Neural cell (in vitro differentiated cells): ENCODE measurements at regions not wholly inside any gene's neighbourhood (a gene's known extent, or its start where the extent isn't known, plus 50 kb on each side); places are given as distances from the start of the nearest gene placed in this dataset.

Experiments
- H2AFZ ChIP-seq: fragments of 200-600, 300-800 bp; sonication (generic), shearing (Covaris generic); 2 replicates; pipeline ENCODE4 v1.6.0; 2014; ENCODE audit warnings: low read depth, mild to moderate bottlenecking, antibody characterized with exemption, low read length, moderate library complexity
- H3F3A ChIP-seq: fragments of 200-600 bp; shearing (Covaris generic); 2 replicates; pipeline ENCODE4 v1.6.1; 2016; ENCODE audit warnings: mild to moderate bottlenecking, moderate library complexity, mixed read lengths, antibody characterized with exemption, low read length; ENCODE audit not compliant: insufficient read depth, poor library complexity, severe bottlenecking
- H3K27ac ChIP-seq: fragments of 200-600, 300-800 bp; sonication (generic), shearing (Covaris generic); 2 replicates; pipeline ENCODE4 v1.5.1; 2014; ENCODE audit warnings: mild to moderate bottlenecking, low read length, moderate library complexity
- H3K27me3 ChIP-seq: fragments of 300-800, 200-600 bp; sonication (generic), shearing (Covaris generic); 2 replicates; pipeline ENCODE4 v1.6.0; 2014; ENCODE audit warnings: mild to moderate bottlenecking, low read depth, low read length, moderate library complexity; ENCODE audit not compliant: insufficient read depth
- H3K36me3 ChIP-seq: fragments of 300-800, 200-600 bp; sonication (generic), shearing (Covaris generic); 2 replicates; pipeline ENCODE4 v1.5.1; 2014; ENCODE audit warnings: mild to moderate bottlenecking, antibody characterized with exemption, low read length, moderate library complexity; ENCODE audit not compliant: insufficient read depth
- H3K4me2 ChIP-seq: fragments of 300-800, 200-600 bp; sonication (generic), shearing (Covaris generic); 2 replicates; pipeline ENCODE4 v1.6.0; 2014; ENCODE audit warnings: mild to moderate bottlenecking, low read length
- H3K4me3 ChIP-seq: fragments of 300-800, 200-600 bp; sonication (generic), shearing (Covaris generic); 2 replicates; pipeline ENCODE4 v1.5.1; 2014; ENCODE audit warnings: mild to moderate bottlenecking, low read length, moderate library complexity
- H3K79me2 ChIP-seq: fragments of 200-600 bp; shearing (Covaris generic); replicated peaks from 2 replicates; pipeline ENCODE4 v1.6.0; 2014; ENCODE audit warnings: mild to moderate bottlenecking, low read length, moderate library complexity; ENCODE audit not compliant: insufficient read depth
- H3K9ac ChIP-seq: fragments of 300-800, 200-600 bp; sonication (generic), shearing (Covaris generic); 2 replicates; pipeline ENCODE4 v1.6.1; 2016; ENCODE audit warnings: mild to moderate bottlenecking, low read length, mixed read lengths
- H3K9me2 ChIP-seq: fragments of 200-600 bp; shearing (Covaris generic); 2 replicates; pipeline ENCODE4 v1.6.1; 2016; ENCODE audit warnings: mild to moderate bottlenecking, low read length, mixed read lengths; ENCODE audit not compliant: insufficient read depth
- H3K9me3 ChIP-seq: fragments of 200-600, 300-800 bp; sonication (generic), shearing (Covaris generic); 2 replicates; pipeline ENCODE4 v1.6.1; 2016; ENCODE audit warnings: mild to moderate bottlenecking, mixed run types, low read length, moderate library complexity, mixed read lengths
- H4K20me1 ChIP-seq: fragments of 200-600 bp; shearing (Covaris generic); 2 replicates; pipeline ENCODE4 v1.6.1; 2016; ENCODE audit warnings: mild to moderate bottlenecking, mixed run types; ENCODE audit not compliant: insufficient read depth
- EP300 ChIP-seq: fragments of 450-650 bp; conservative IDR thresholded peaks from 2 replicates; pipeline ENCODE4 v1.6.1; 2014; ENCODE audit warnings: antibody characterized with exemption, mild to moderate bottlenecking, moderate library complexity; ENCODE audit not compliant: poor library complexity, severe bottlenecking
- EZH2 ChIP-seq: fragments of 200-600, 300-800 bp; shearing (Covaris generic), sonication (generic); IDR thresholded peaks from 2 replicates; pipeline ENCODE4 v1.6.1; 2014; ENCODE audit warnings: antibody characterized with exemption, low read length, borderline replicate concordance, mild to moderate bottlenecking; ENCODE audit not compliant: insufficient read depth, poor library complexity, severe bottlenecking
- MXI1 ChIP-seq: fragments of 450-650 bp; conservative IDR thresholded peaks from 2 replicates; pipeline ENCODE4 v1.6.1; 2014; ENCODE audit warnings: antibody characterized with exemption, mild to moderate bottlenecking; ENCODE audit not compliant: poor library complexity, severe bottlenecking
- POLR2AphosphoS5 ChIP-seq: IDR thresholded peaks from 2 replicates; pipeline ENCODE4 v1.6.1; 2012
- RAD21 ChIP-seq: fragments of 450-650 bp; conservative IDR thresholded peaks from 2 replicates; pipeline ENCODE4 v1.6.1; 2014; ENCODE audit warnings: antibody characterized with exemption, mild to moderate bottlenecking, moderate library complexity
- REST ChIP-seq: IDR thresholded peaks from 2 replicates; pipeline ENCODE4 v1.6.1; 2012; ENCODE audit warnings: borderline replicate concordance
- SMC3 ChIP-seq: fragments of 450-650 bp; conservative IDR thresholded peaks from 2 replicates; pipeline ENCODE4 v1.6.1; 2014; ENCODE audit warnings: antibody characterized with exemption, mild to moderate bottlenecking, moderate library complexity; ENCODE audit not compliant: poor library complexity
- TAF1 ChIP-seq: IDR thresholded peaks from 2 replicates; pipeline ENCODE4 v1.6.1; 2012; ENCODE audit warnings: low read depth
- TF ChIP-seq, protein P1 (sequence below): fragments of 450-650 bp; IDR thresholded peaks from 2 replicates; pipeline ENCODE4 v1.5.1; 2014; ENCODE audit warnings: antibody characterized with exemption, mild to moderate bottlenecking, moderate library complexity; ENCODE audit not compliant: poor library complexity, severe bottlenecking

- Histone ChIP-seq H3K4me3 (no peak overlapping the region), H3K4me2 (no peak overlapping the region), H2AFZ (no peak overlapping the region), H3K9me2 (no peaks in the 10 kb centered on the region), H3K9me3 (no peaks in the 10 kb centered on the region), H3K27ac (no peak overlapping the region), H3K9ac (no peak overlapping the region), H3F3A (no peaks in the 10 kb centered on the region), H3K27me3 (no peaks in the 10 kb centered on the region), H3K36me3 (no peaks in the 10 kb centered on the region), H3K79me2 (no peaks in the 10 kb centered on the region), H4K20me1 (no peaks in the 10 kb centered on the region)
- TF ChIP-seq EZH2, result no peak
These were observed 510.4 kb upstream of the TYRP1 start for GRCh38 chr9:12182806-12183205.

- no peak for TF ChIP-seq RAD21
- no peak for TF ChIP-seq EZH2
- TF ChIP-seq, protein P1, sequence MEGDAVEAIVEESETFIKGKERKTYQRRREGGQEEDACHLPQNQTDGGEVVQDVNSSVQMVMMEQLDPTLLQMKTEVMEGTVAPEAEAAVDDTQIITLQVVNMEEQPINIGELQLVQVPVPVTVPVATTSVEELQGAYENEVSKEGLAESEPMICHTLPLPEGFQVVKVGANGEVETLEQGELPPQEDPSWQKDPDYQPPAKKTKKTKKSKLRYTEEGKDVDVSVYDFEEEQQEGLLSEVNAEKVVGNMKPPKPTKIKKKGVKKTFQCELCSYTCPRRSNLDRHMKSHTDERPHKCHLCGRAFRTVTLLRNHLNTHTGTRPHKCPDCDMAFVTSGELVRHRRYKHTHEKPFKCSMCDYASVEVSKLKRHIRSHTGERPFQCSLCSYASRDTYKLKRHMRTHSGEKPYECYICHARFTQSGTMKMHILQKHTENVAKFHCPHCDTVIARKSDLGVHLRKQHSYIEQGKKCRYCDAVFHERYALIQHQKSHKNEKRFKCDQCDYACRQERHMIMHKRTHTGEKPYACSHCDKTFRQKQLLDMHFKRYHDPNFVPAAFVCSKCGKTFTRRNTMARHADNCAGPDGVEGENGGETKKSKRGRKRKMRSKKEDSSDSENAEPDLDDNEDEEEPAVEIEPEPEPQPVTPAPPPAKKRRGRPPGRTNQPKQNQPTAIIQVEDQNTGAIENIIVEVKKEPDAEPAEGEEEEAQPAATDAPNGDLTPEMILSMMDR, result no peak
- TF ChIP-seq REST, result no peak
- TF ChIP-seq POLR2AphosphoS5, result no peak
- TF ChIP-seq EP300, result no peak
- no peak for TF ChIP-seq SMC3
- TF ChIP-seq TAF1, result no peak
- TF ChIP-seq MXI1, result no peak
- Histone ChIP-seq H3K9ac (no peak overlapping the region), H3K4me3 (no peak overlapping the region), H3K9me3 (no peaks in the 10 kb centered on the region), H4K20me1 (no peaks in the 10 kb centered on the region), H3K27me3 (no peaks in the 10 kb centered on the region), H3K79me2 (no peaks in the 10 kb centered on the region), H3K4me2 (no peak overlapping the region), H3K36me3 (no peaks in the 10 kb centered on the region), H3K27ac (no peak overlapping the region), H3F3A (no peaks in the 10 kb centered on the region), H3K9me2 (no peaks in the 10 kb centered on the region), H2AFZ (no peak overlapping the region)
These were observed 509.9 kb upstream of the TYRP1 start for GRCh38 chr9:12183321-12183720.

DNA sequence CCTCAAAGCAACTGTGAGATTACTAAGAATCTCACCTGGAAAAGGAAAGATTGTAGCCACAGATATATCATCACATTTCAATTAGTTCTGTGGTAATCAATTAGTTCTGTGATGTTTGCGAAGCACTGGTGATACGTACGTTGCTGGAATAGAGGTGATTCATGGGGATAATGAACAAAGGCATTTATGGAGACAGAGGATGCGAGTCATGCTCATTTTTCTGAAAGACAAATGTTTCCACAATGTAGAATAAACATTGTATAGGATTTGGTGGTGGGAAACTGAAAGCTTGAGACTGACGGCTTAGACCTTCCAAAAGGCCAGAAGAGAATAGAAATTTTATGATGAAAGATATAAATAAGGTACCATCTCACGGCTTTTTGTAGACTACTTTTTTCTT is 507.3 kb upstream of the TYRP1 start:
- Histone ChIP-seq H3K9ac (no peak overlapping the region), H3K9me2 (no peaks in the 10 kb centered on the region), H3K27me3 (no peaks in the 10 kb centered on the region), H4K20me1 (no peaks in the 10 kb centered on the region), H3K79me2 (no peaks in the 10 kb centered on the region), H2AFZ (no peak overlapping the region), H3K4me2 (no peak overlapping the region), H3K36me3 (no peaks in the 10 kb centered on the region), H3K4me3 (no peak overlapping the region), H3F3A (no peaks in the 10 kb centered on the region), H3K9me3 (no peaks in the 10 kb centered on the region), H3K27ac (no peak overlapping the region)
- TF ChIP-seq POLR2AphosphoS5 (no peak), MXI1 (no peak), RAD21 (no peak)
- TF ChIP-seq, protein P1, result no peak
